ENCODE measurements at regions not wholly inside any gene's neighbourhood (a gene's known extent, or its start where the extent isn't known, plus 50 kb on each side); places are given as distances from the start of the nearest gene placed in this dataset.

GRCh38 chr13:93039131-93039530, 187.5 kb upstream of the GPC6 start:
- TF ChIP-seq CTCF (IDR thresholded peaks at IDR 0.05; ENCODE audit: low read depth, low read length, poor library complexity, severe bottlenecking) (no peak), EZH2phosphoT487 (IDR thresholded peaks at IDR 0.05; ENCODE audit: borderline replicate concordance, low read length) (no peak)
